H1 (cell line): ENCODE measurements at regions not wholly inside any gene's neighbourhood (a gene's known extent, or its start where the extent isn't known, plus 50 kb on each side); places are given as distances from the start of the nearest gene placed in this dataset.

Experiments
- BCL11A ChIP-seq, 2 experiments: IDR thresholded peaks; one replicate each; pipeline ENCODE4 v1.6.1; 2011; ENCODE audit warnings: low read depth in 2 of 2, low read length in 2 of 2, mild to moderate bottlenecking in 2 of 2
- EP300 ChIP-seq, 2 experiments: IDR thresholded peaks; 1 replicate in 1 of 2; 2 replicates in 1 of 2; pipeline ENCODE4 v1.6.1; 2011 to 2012; ENCODE audit warnings: low read depth in 2 of 2, low read length in 2 of 2, mild to moderate bottlenecking in 2 of 2, borderline replicate concordance in 1 of 2, inconsistent platforms in 1 of 2, moderate library complexity in 1 of 2
- SIN3A ChIP-seq, 2 experiments: IDR thresholded peaks in 1 of 2; conservative IDR thresholded peaks in 1 of 2; 2 replicates each; pipeline ENCODE4 v1.6.1; 2011 to 2012; ENCODE audit warnings: low read length in 2 of 2, improper control_type of control experiment in 1 of 2, low read depth in 1 of 2, mild to moderate bottlenecking in 1 of 2
- SIX5 ChIP-seq: IDR thresholded peaks from 2 replicates; pipeline ENCODE4 v1.6.1; 2011; ENCODE audit warnings: mild to moderate bottlenecking, low read depth, low read length
- TAF7 ChIP-seq: optimal IDR thresholded peaks from 2 replicates; pipeline ENCODE3; 2011; ENCODE audit warnings: low read depth, mild to moderate bottlenecking, inconsistent platforms, low read length, moderate library complexity, borderline replicate concordance
- TF ChIP-seq, protein P1 (sequence below): IDR thresholded peaks from 2 replicates; pipeline ENCODE4 v1.6.1; 2011; ENCODE audit warnings: low read length, improper control_type of control experiment

DNA sequence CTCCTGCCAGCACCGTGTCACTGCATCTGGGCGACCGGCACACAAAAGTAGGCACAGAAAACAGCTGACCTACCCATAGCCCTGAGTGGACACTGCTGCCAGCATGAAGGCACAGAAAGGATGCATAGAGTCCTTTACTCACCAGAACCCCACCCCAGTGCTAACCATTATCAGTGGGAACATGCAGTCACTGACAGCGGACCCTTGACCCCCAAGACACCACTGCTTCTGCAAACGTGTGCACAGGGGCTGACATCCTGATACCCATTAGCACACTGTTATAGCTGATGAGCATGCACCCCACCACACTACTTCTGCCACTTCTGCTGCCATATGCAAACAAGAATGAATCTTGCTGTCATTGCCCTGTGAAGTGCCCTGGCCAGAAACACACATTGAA, 953.0 kb upstream of the NCAM2 start (continued):
- TF ChIP-seq, protein P1, sequence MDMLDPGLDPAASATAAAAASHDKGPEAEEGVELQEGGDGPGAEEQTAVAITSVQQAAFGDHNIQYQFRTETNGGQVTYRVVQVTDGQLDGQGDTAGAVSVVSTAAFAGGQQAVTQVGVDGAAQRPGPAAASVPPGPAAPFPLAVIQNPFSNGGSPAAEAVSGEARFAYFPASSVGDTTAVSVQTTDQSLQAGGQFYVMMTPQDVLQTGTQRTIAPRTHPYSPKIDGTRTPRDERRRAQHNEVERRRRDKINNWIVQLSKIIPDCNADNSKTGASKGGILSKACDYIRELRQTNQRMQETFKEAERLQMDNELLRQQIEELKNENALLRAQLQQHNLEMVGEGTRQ: no peak
- TF ChIP-seq SIX5 (no peak), BCL11A (IDR thresholded peaks at IDR 0.05; ENCODE audit: low read depth in 2 of 2, low read length in 2 of 2) (no peak), TAF7 (no peak), EP300 (IDR thresholded peaks at IDR 0.05; ENCODE audit: borderline replicate concordance in 1 of 2, low read depth in 2 of 2, low read length in 2 of 2) (no peak), SIN3A (conservative IDR thresholded peaks at IDR 0.05 in 1 of 2, IDR thresholded peaks at IDR 0.05 in 1 of 2; ENCODE audit: low read depth in 1 of 2, low read length in 2 of 2) (no peak)
- TF ChIP-seq, all 59 proteins: peak for 0
